Ishikawa (cell line): ENCODE measurements at regions not wholly inside any gene's neighbourhood (a gene's known extent, or its start where the extent isn't known, plus 50 kb on each side); places are given as distances from the start of the nearest gene placed in this dataset.

Experiments
- CEBPB ChIP-seq: IDR thresholded peaks from 2 replicates; pipeline ENCODE4 v1.6.1; 2012
- CREB1 ChIP-seq: IDR thresholded peaks from 2 replicates; pipeline ENCODE4 v1.6.1; 2012; ENCODE audit warnings: low read depth
- EGR1 ChIP-seq: IDR thresholded peaks from 2 replicates; pipeline ENCODE4 v1.6.1; 2012
- EP300 ChIP-seq: IDR thresholded peaks from 2 replicates; pipeline ENCODE4 v1.6.1; 2012; ENCODE audit warnings: borderline replicate concordance
- FOXM1 ChIP-seq: IDR thresholded peaks from 2 replicates; pipeline ENCODE4 v1.6.1; 2012; ENCODE audit warnings: low read depth, borderline replicate concordance
- NFIC ChIP-seq: IDR thresholded peaks from 2 replicates; pipeline ENCODE4 v1.6.1; 2012
- RAD21 ChIP-seq: IDR thresholded peaks from 2 replicates; pipeline ENCODE4 v1.6.1; 2012; ENCODE audit warnings: low read depth
- TAF1 ChIP-seq: IDR thresholded peaks from 2 replicates; pipeline ENCODE4 v1.6.1; 2012; ENCODE audit warnings: low read depth, mild to moderate bottlenecking
- TCF12 ChIP-seq: IDR thresholded peaks from 2 replicates; pipeline ENCODE4 v1.6.1; 2012; ENCODE audit warnings: low read depth
- TEAD4 ChIP-seq: IDR thresholded peaks from 2 replicates; pipeline ENCODE4 v1.6.1; 2012
- YY1 ChIP-seq: IDR thresholded peaks from 2 replicates; pipeline ENCODE4 v1.6.1; 2012; ENCODE audit warnings: low read depth
- ZBTB7A ChIP-seq: IDR thresholded peaks from 2 replicates; pipeline ENCODE4 v1.6.1; 2012; ENCODE audit warnings: low read depth
- TF ChIP-seq, protein P1 (sequence below): IDR thresholded peaks from 2 replicates; pipeline ENCODE4 v1.6.1; 2012; ENCODE audit warnings: low read depth, mild to moderate bottlenecking
- TF ChIP-seq, protein P2 (sequence below): IDR thresholded peaks from 2 replicates; pipeline ENCODE4 v1.6.1; 2012
- TF ChIP-seq, protein P3 (sequence below): IDR thresholded peaks from 2 replicates; pipeline ENCODE4 v1.6.1; 2012

DNA sequence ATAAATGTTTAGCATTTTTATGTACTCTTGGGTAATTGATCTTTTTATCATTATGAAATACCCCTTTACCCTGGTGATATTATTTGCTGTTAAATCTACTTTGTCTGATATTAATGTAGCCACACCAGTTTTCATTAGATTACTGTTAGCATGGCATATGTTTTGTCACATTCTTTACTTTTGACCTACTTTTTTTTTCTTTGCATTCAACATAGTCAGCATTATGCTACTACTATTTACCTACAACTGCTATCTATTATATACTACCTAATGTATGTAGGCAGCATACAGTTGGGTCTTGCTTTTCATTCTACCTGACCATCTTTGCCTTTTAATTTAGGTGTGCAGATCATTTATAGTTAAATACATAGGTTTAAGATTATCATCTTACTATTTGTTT, 1429.6 kb upstream of the ALCAM start:
- TF ChIP-seq EP300 (no peak), CREB1 (no peak), ZBTB7A (no peak), TCF12 (no peak), EGR1 (no peak), RAD21 (no peak), TEAD4 (no peak), TAF1 (no peak), CEBPB (no peak), YY1 (no peak)
- TF ChIP-seq, protein P1, sequence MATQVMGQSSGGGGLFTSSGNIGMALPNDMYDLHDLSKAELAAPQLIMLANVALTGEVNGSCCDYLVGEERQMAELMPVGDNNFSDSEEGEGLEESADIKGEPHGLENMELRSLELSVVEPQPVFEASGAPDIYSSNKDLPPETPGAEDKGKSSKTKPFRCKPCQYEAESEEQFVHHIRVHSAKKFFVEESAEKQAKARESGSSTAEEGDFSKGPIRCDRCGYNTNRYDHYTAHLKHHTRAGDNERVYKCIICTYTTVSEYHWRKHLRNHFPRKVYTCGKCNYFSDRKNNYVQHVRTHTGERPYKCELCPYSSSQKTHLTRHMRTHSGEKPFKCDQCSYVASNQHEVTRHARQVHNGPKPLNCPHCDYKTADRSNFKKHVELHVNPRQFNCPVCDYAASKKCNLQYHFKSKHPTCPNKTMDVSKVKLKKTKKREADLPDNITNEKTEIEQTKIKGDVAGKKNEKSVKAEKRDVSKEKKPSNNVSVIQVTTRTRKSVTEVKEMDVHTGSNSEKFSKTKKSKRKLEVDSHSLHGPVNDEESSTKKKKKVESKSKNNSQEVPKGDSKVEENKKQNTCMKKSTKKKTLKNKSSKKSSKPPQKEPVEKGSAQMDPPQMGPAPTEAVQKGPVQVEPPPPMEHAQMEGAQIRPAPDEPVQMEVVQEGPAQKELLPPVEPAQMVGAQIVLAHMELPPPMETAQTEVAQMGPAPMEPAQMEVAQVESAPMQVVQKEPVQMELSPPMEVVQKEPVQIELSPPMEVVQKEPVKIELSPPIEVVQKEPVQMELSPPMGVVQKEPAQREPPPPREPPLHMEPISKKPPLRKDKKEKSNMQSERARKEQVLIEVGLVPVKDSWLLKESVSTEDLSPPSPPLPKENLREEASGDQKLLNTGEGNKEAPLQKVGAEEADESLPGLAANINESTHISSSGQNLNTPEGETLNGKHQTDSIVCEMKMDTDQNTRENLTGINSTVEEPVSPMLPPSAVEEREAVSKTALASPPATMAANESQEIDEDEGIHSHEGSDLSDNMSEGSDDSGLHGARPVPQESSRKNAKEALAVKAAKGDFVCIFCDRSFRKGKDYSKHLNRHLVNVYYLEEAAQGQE: no peak
- TF ChIP-seq, protein P2, sequence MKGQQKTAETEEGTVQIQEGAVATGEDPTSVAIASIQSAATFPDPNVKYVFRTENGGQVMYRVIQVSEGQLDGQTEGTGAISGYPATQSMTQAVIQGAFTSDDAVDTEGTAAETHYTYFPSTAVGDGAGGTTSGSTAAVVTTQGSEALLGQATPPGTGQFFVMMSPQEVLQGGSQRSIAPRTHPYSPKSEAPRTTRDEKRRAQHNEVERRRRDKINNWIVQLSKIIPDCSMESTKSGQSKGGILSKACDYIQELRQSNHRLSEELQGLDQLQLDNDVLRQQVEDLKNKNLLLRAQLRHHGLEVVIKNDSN: no peak

DNA sequence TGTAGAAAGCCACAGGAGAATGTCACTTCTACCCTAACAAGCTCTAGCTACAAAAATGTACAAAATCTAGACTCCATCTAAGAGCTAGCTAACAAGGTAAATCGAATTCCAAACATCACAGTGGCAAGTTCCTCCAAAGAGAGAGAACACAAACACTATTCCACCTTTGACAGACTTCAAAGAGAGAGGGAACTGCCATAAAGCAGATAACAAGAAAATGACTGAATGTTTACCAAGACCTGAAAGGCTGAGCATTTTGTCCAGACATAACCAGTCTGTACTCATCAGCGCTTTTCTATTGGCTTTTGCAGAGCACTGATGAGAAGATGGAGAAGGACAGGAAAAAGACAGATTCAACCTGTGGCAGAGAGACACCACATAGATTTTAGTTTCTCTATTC, 1419.6 kb upstream of the ALCAM start:
- TF ChIP-seq TEAD4: no peak
- no peak for TF ChIP-seq TCF12
- TF ChIP-seq YY1: no peak
- TF ChIP-seq NFIC: no peak
- TF ChIP-seq EGR1: no peak
- TF ChIP-seq TAF1: no peak

DNA sequence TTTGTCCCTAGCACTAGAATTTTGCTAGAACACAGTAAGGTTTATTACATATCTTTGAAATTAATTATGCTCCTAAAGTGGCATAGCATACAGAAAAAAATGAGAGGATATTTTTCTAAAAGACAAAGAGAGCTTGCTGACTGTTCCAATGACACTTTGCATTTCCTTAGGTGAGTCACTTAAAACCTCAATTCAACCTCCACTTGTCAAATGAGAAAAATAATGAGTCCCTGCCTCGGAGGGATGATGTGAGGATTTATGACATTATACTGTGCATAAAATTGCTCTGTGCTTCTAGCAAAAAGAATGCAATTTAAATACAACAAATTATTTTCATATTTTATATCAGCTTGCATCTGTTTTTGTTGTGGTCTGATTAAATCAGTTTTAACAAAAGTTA, 1417.0 kb upstream of the ALCAM start:
- TF ChIP-seq TCF12 (no peak), RAD21 (no peak), EGR1 (no peak), TEAD4 (no peak), ZBTB7A (no peak), FOXM1 (no peak), TAF1 (no peak), CEBPB (no peak)
- TF ChIP-seq, protein P3, sequence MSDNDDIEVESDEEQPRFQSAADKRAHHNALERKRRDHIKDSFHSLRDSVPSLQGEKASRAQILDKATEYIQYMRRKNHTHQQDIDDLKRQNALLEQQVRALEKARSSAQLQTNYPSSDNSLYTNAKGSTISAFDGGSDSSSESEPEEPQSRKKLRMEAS: no peak
- TF ChIP-seq, protein P1: no peak

DNA sequence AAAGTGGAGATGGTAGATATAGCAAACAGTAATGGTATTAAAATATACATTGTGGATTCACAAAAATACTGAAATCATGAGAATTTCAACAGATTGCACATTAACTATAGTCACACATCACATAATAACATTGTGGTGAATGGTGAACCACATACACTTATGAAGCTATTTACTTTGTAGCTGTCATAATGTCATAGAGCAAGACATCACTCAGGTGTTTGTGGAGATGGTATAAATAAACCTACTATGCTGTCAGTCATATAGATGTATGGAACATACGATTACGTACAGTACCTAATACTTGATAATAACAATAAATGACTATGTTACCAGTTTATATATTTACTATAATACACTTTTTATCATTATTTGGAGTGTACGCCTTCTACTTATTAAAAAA, 1416.0 kb upstream of the ALCAM start:
- TF ChIP-seq, protein P3: no peak
- TF ChIP-seq ZBTB7A (no peak), TAF1 (no peak), EGR1 (no peak), TCF12 (no peak), CEBPB (no peak), CREB1 (no peak), RAD21 (no peak), TEAD4 (no peak), EP300 (no peak), NFIC (no peak), FOXM1 (no peak), YY1 (no peak)
- TF ChIP-seq, protein P2: no peak
- TF ChIP-seq, protein P1: no peak

DNA sequence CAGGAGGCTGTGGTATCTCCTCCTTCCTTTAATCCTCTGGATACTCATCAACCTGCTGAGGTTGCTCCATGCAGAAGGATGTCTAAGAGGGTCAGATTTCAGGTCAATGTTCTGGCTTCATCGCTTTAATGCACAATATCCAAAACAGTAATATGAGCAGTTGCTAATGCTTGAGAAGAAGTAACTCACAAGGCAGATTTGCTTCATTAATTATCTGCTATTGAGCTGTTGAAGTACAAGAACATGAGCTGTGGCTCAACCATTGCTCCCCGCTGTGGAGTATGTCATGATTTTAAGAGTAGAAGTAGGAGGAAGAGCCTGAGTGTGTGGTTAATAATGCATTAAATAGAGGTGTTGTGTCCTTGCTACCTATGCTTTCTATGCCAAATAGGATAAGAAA, 1412.9 kb upstream of the ALCAM start:
- TF ChIP-seq EP300 (0 out of 2 replicates have a peak, but pooled peaks have one; percentile 14), RAD21 (no peak)

DNA sequence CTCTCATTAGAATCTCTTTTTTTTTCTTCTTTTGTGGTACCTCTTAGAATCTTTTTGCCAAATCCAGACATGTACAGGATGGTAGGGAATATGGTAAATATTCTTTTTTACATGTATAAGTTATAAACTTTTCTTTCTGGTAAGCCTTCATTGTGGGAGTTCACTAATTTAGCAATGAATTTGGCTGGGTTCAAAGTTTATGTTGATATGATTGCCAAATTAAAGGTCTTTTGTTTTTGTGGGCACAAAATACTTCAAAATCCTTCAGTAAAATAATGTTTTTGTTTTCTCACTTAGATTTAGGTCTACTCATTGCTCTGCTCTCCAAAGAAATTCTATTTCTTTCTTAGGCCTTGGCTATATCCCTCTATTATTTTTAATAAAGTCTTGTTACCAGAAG, 1405.9 kb upstream of the ALCAM start:
- TF ChIP-seq TCF12 (no peak), ZBTB7A (no peak), EP300 (no peak), RAD21 (no peak), YY1 (no peak), TEAD4 (no peak), NFIC (no peak), FOXM1 (no peak)
- TF ChIP-seq, protein P3: no peak
- TF ChIP-seq, protein P1: no peak
- TF ChIP-seq, protein P2: no peak
